Caco-2 (cell line): ENCODE measurements at regions not wholly inside any gene's neighbourhood (a gene's known extent, or its start where the extent isn't known, plus 50 kb on each side); places are given as distances from the start of the nearest gene placed in this dataset.

Experiments used
- BruUV-seq: library from RNA; stranded (reverse); fragments of 400-500 nt; replicated peaks from 2 replicates; lab custom pipeline; 2021; lab: Mats Ljungman, UMichigan
- CTCF ChIA-PET: fragments of 300-600 bp; sonication (Branson Sonifier 250); formaldehyde crosslinking; loops from one replicate; lab custom pipeline; 2022; ENCODE audit warnings: antibody characterized with exemption; lab: Charles Lee
- POLR2A ChIA-PET: fragments of 300-600 bp; sonication (Branson Sonifier 250); formaldehyde crosslinking; loops from one replicate; lab custom pipeline; 2022; ENCODE audit warnings: antibody characterized with exemption; lab: Charles Lee
- DNase-seq, 2 experiments: peaks; one replicate each; pipeline versions ENCODE4 v3.0.0 to v3.0.0-alpha.2; 2020 to 2022
- H3K27me3 ChIP-seq: replicated peaks from 2 replicates; pipeline ENCODE4 v1.6.0; 2011; ENCODE audit warnings: low read length; ENCODE audit not compliant: control insufficient read depth, insufficient read depth
- H3K36me3 ChIP-seq: 2 replicates; pipeline ENCODE4 v1.5.1; 2011; ENCODE audit warnings: low read length; ENCODE audit not compliant: control insufficient read depth, insufficient read depth
- H3K4me1 ChIP-seq: fragments of 250-450 bp; sonication (Bioruptor Pico); 2 replicates; pipeline ENCODE4 v1.5.1; 2020; ENCODE audit warnings: mild to moderate bottlenecking
- H3K4me3 ChIP-seq: 2 replicates; pipeline ENCODE4 v1.5.1; 2011; ENCODE audit warnings: low read depth, mild to moderate bottlenecking, control low read depth, low read length
- H3K9me3 ChIP-seq: fragments of 250-450 bp; sonication (Bioruptor Pico); 2 replicates; pipeline ENCODE4 v1.5.1; 2020; ENCODE audit warnings: mild to moderate bottlenecking, moderate library complexity
- H3K27ac Mint-ChIP-seq: one replicate; pipeline ENCODE4 v1.8.0; 2022; ENCODE audit warnings: mixed read lengths; ENCODE audit not compliant: unreplicated experiment
- H3K27me3 Mint-ChIP-seq: one replicate; pipeline ENCODE4 v1.8.0; 2022; ENCODE audit warnings: mixed read lengths; ENCODE audit not compliant: insufficient read depth, unreplicated experiment
- H3K36me3 Mint-ChIP-seq: one replicate; pipeline ENCODE4 v1.8.0; 2022; ENCODE audit warnings: mild to moderate bottlenecking, mixed read lengths; ENCODE audit not compliant: insufficient read depth, unreplicated experiment
- H3K4me1 Mint-ChIP-seq: one replicate; pipeline ENCODE4 v1.8.0; 2022; ENCODE audit warnings: low read depth, mixed read lengths; ENCODE audit not compliant: unreplicated experiment
- H3K4me3 Mint-ChIP-seq: one replicate; pipeline ENCODE4 v1.8.0; 2022; ENCODE audit warnings: mild to moderate bottlenecking, moderate library complexity, mixed read lengths; ENCODE audit not compliant: unreplicated experiment
- H3K9me3 Mint-ChIP-seq: one replicate; pipeline ENCODE4 v1.8.0; 2022; ENCODE audit warnings: mixed read lengths; ENCODE audit not compliant: unreplicated experiment
- CTCF ChIP-seq, 2 experiments: fragments of 200-600 bp in 1 of 2; IDR thresholded peaks; 1 replicate in 1 of 2; 2 replicates in 1 of 2; pipeline versions ENCODE4 v1.5.1 to v1.8.0; 2011 to 2022; ENCODE audit warnings: antibody characterized with exemption in 1 of 2, control low read depth in 1 of 2, inconsistent platforms in 1 of 2, low read depth in 1 of 2, low read length in 1 of 2, mild to moderate bottlenecking in 1 of 2, moderate library complexity in 1 of 2; ENCODE audit not compliant: insufficient read depth in 1 of 2, severe bottlenecking in 1 of 2, unreplicated experiment in 1 of 2
- intact Hi-C: fragments of 100-400 bp; cut with micrococcal nuclease; formaldehyde crosslinking; loops from one replicate; pipeline ENCODE4 v1.10.0; 2022; ENCODE audit not compliant: unreplicated experiment

GRCh38 chr9:85115473-85115872 is 445.9 kb downstream of the NTRK2 start:
- DNase-seq = no peak
- intact Hi-C loops = no loop called here
- no TSS peak for BruUV-seq
- H3K36me3 Mint-ChIP-seq = no peaks in the 10 kb centered on the region
- ChIA-PET POLR2A (no interaction called here), CTCF (no interaction called here)
- Histone ChIP-seq H3K36me3 (no peaks in the 10 kb centered on the region), H3K9me3 (no peaks in the 10 kb centered on the region), H3K27me3 (no peaks in the 10 kb centered on the region), H3K4me1 (peaks cover 15% of the 10 kb centered on the region), H3K4me3 (no peak overlapping the region)
- H3K9me3 Mint-ChIP-seq = no peaks in the 10 kb centered on the region
- no peak overlapping the region for H3K27ac Mint-ChIP-seq
- no peak for TF ChIP-seq CTCF (IDR thresholded peaks at IDR 0.05; ENCODE audit: insufficient read depth in 1 of 2, low read depth in 1 of 2, low read length in 1 of 2, severe bottlenecking in 1 of 2, unreplicated experiment in 1 of 2)
- H3K27me3 Mint-ChIP-seq = no peaks in the 10 kb centered on the region
- no peak overlapping the region for H3K4me3 Mint-ChIP-seq
- peaks cover 26% of the 10 kb centered on the region for H3K4me1 Mint-ChIP-seq

GRCh38 chr9:85114799-85115198 is 445.3 kb downstream of the NTRK2 start:
- Histone ChIP-seq H3K27me3 (no peaks in the 10 kb centered on the region), H3K36me3 (no peaks in the 10 kb centered on the region), H3K4me3 (no peak overlapping the region), H3K4me1 (peaks cover 14% of the 10 kb centered on the region), H3K9me3 (no peaks in the 10 kb centered on the region)
- ChIA-PET POLR2A (no interaction called here), CTCF (no interaction called here)
- H3K27me3 Mint-ChIP-seq = no peaks in the 10 kb centered on the region
- no TSS peak for BruUV-seq
- peaks cover 21% of the 10 kb centered on the region for H3K4me1 Mint-ChIP-seq
- H3K27ac Mint-ChIP-seq = no peak overlapping the region
- no peak for TF ChIP-seq CTCF (IDR thresholded peaks at IDR 0.05; ENCODE audit: insufficient read depth in 1 of 2, low read depth in 1 of 2, low read length in 1 of 2, severe bottlenecking in 1 of 2, unreplicated experiment in 1 of 2)
- no peak overlapping the region for H3K4me3 Mint-ChIP-seq
- intact Hi-C loops = no loop called here
- no peaks in the 10 kb centered on the region for H3K36me3 Mint-ChIP-seq
- no peaks in the 10 kb centered on the region for H3K9me3 Mint-ChIP-seq
- DNase-seq = no peak

GRCh38 chr9:85112933-85113418 is 443.4 kb downstream of the NTRK2 start:
- no peaks in the 10 kb centered on the region for H3K9me3 Mint-ChIP-seq
- H3K4me3 Mint-ChIP-seq = peak overlapping the region; percentile 38
- H3K27ac Mint-ChIP-seq = peak overlapping the region; percentile 23
- peaks cover 12% of the 10 kb centered on the region for H3K4me1 Mint-ChIP-seq
- ChIA-PET POLR2A (interaction anchor here (0.5 kb wide), 1 partner anchor 1133 kb away, joined by 3 read pairs; the partner anchor contains the start of gene HNRNPK), CTCF (interaction anchor here (0.7 kb wide), 1 partner anchor 231 kb away, joined by 3 read pairs; no protein-coding TSS in a partner anchor)
- TF ChIP-seq CTCF (IDR thresholded peaks at IDR 0.05; ENCODE audit: insufficient read depth in 1 of 2, low read depth in 1 of 2, low read length in 1 of 2, severe bottlenecking in 1 of 2, unreplicated experiment in 1 of 2) = no peak
- H3K36me3 Mint-ChIP-seq = no peaks in the 10 kb centered on the region
- no peaks in the 10 kb centered on the region for H3K27me3 Mint-ChIP-seq
- intact Hi-C loops = no loop called here
- H3K9me3 ChIP-seq = no peaks in the 10 kb centered on the region
- H3K36me3 ChIP-seq = no peaks in the 10 kb centered on the region
- peak in 1 of 2 experiments; percentile 1 for DNase-seq
- no peaks in the 10 kb centered on the region for H3K27me3 ChIP-seq
- H3K4me3 ChIP-seq = no peak overlapping the region
- no TSS peak for BruUV-seq
- H3K4me1 ChIP-seq = peaks cover 6% of the 10 kb centered on the region
